Parathyroid adenoma (tissue), 2 donors: ENCODE measurements at regions not wholly inside any gene's neighbourhood (a gene's known extent, or its start where the extent isn't known, plus 50 kb on each side); places are given as distances from the start of the nearest gene placed in this dataset.

Experiments used
- H2AFZ ChIP-seq: fragments of 300-600 bp; sonication (generic); one replicate; pipeline ENCODE4 v1.7.0; 2017; ENCODE audit warnings: antibody characterized with exemption, mild to moderate bottlenecking
- H3K27ac ChIP-seq: fragments of 300-600 bp; sonication (generic); one replicate; pipeline ENCODE4 v1.7.0; 2017
- H3K27me3 ChIP-seq: fragments of 300-600 bp; sonication (generic); one replicate; pipeline ENCODE4 v1.7.0; 2017; ENCODE audit warnings: low read length; ENCODE audit not compliant: control insufficient read depth, insufficient read depth
- H3K36me3 ChIP-seq: fragments of 300-600 bp; sonication (generic); one replicate; pipeline ENCODE4 v1.7.0; 2017; ENCODE audit warnings: low read length; ENCODE audit not compliant: control insufficient read depth, insufficient read depth
- H3K4me1 ChIP-seq: fragments of 300-600 bp; sonication (generic); one replicate; pipeline ENCODE4 v1.7.0; 2017; ENCODE audit warnings: control low read depth
- H3K4me2 ChIP-seq: fragments of 300-600 bp; sonication (generic); one replicate; pipeline ENCODE4 v1.7.0; 2017; ENCODE audit warnings: low read length
- H3K4me3 ChIP-seq: fragments of 300-600 bp; sonication (generic); one replicate; pipeline ENCODE4 v1.7.0; 2017; ENCODE audit warnings: low read depth, low read length
- H3K79me2 ChIP-seq: fragments of 300-600 bp; sonication (generic); one replicate; pipeline ENCODE4 v1.7.0; 2017; ENCODE audit warnings: control low read depth
- H3K9ac ChIP-seq: fragments of 300-600 bp; sonication (generic); one replicate; pipeline ENCODE4 v1.7.0; 2017; ENCODE audit warnings: mild to moderate bottlenecking
- H3K9me3 ChIP-seq: fragments of 300-600 bp; sonication (generic); one replicate; pipeline ENCODE4 v1.7.0; 2017; ENCODE audit warnings: low read length; ENCODE audit not compliant: control insufficient read depth
- TF ChIP-seq, protein P1 (sequence below): fragments of 300-600 bp; sonication (generic); IDR thresholded peaks from one replicate; pipeline ENCODE4 v1.7.0; 2017; ENCODE audit warnings: antibody characterized with exemption, mild to moderate bottlenecking
- donor health status: primary hyperparathyroidism.

DNA sequence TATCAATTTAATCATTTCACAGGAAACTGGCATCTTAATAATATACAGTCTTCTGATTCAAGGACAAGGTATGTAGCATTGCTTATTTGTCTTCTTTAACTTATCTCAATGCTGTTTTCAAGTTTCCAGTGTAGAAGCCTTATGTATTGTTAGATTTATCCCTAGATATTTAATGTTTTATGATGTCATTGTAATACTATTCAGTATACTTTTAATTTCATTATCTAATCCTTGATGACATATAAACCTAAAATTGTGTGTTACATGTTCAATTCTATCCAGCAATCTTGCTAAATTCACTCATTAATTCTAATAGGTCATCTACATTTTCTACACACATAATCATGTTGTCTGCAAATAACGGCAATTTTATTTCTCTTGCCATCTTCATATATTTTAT is 126.3 kb upstream of the SEC61G start:
- no peak overlapping the region for H3K4me2 ChIP-seq
- no peaks in the 10 kb centered on the region for H3K36me3 ChIP-seq
- H3K79me2 ChIP-seq: no peaks in the 10 kb centered on the region
- H3K27me3 ChIP-seq: no peaks in the 10 kb centered on the region
- no peak overlapping the region for H3K9ac ChIP-seq
- H3K27ac ChIP-seq: no peak overlapping the region
- TF ChIP-seq, protein P1, sequence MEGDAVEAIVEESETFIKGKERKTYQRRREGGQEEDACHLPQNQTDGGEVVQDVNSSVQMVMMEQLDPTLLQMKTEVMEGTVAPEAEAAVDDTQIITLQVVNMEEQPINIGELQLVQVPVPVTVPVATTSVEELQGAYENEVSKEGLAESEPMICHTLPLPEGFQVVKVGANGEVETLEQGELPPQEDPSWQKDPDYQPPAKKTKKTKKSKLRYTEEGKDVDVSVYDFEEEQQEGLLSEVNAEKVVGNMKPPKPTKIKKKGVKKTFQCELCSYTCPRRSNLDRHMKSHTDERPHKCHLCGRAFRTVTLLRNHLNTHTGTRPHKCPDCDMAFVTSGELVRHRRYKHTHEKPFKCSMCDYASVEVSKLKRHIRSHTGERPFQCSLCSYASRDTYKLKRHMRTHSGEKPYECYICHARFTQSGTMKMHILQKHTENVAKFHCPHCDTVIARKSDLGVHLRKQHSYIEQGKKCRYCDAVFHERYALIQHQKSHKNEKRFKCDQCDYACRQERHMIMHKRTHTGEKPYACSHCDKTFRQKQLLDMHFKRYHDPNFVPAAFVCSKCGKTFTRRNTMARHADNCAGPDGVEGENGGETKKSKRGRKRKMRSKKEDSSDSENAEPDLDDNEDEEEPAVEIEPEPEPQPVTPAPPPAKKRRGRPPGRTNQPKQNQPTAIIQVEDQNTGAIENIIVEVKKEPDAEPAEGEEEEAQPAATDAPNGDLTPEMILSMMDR: no peak
- no peak overlapping the region for H2AFZ ChIP-seq
- no peaks in the 10 kb centered on the region for H3K4me1 ChIP-seq
- H3K9me3 ChIP-seq: no peaks in the 10 kb centered on the region
- H3K4me3 ChIP-seq: no peak overlapping the region

DNA sequence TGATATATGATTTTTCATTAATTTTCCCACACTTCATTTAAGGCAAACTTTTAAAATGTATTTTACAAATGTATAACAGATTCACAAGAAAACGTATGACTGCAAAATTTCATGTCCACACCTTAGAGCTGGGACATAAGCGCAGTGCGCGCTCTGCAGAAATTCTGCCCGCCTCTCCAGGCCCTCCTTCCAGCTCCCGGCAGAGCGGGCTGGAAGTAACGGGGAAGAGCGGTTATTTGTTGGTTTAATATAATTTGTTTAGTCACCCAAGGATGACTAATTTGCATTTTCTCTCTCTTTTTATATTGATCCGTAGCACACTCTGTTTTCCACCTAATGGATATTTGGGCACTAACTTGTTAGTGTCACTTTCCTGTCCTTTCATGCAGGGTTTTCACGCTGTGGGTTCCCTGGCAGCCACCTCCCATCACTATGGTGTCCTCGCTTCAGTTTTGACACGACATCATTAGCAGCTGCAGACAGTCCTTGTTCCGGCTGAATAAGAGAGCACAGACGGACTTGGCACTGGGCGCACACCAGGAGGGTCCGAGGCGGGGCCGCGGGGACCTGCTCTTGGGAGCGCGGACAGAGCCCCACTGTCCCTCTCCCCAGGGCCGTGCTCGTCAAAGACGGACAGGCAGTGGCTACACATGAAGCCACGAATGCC is 129.2 kb upstream of the SEC61G start:
- Histone ChIP-seq H3K4me2 (no peak overlapping the region), H3K4me1 (no peaks in the 10 kb centered on the region), H3K9me3 (no peaks in the 10 kb centered on the region), H3K9ac (no peak overlapping the region), H3K36me3 (no peaks in the 10 kb centered on the region), H3K27me3 (no peaks in the 10 kb centered on the region), H3K27ac (no peak overlapping the region), H3K79me2 (no peaks in the 10 kb centered on the region), H2AFZ (peak overlapping the region; percentile 50), H3K4me3 (no peak overlapping the region)
- TF ChIP-seq, protein P1: no peak

DNA sequence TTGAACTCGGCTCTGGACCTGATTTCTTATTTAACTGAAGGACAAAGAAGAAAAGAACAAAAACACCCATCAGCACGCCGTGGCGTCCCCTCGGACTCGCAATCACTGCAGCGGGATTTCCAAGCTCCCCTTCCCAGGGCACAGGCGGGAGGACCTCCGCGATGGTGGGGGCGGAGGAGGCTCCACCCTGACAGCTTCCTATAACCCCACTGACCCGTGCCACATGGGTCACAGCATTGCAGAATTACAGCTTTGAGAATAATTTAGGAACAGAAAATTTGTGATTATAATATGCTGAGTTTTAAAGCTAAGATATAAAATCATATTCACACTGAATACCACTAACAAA is 129.7 kb upstream of the SEC61G start:
- Histone ChIP-seq H3K4me3 (no peak overlapping the region), H3K36me3 (no peaks in the 10 kb centered on the region), H3K27me3 (no peaks in the 10 kb centered on the region), H3K27ac (no peak overlapping the region), H2AFZ (peak overlapping the region; percentile 50), H3K9ac (no peak overlapping the region), H3K9me3 (no peaks in the 10 kb centered on the region), H3K4me1 (no peaks in the 10 kb centered on the region), H3K79me2 (no peaks in the 10 kb centered on the region), H3K4me2 (no peak overlapping the region)
- TF ChIP-seq, protein P1: no peak

DNA sequence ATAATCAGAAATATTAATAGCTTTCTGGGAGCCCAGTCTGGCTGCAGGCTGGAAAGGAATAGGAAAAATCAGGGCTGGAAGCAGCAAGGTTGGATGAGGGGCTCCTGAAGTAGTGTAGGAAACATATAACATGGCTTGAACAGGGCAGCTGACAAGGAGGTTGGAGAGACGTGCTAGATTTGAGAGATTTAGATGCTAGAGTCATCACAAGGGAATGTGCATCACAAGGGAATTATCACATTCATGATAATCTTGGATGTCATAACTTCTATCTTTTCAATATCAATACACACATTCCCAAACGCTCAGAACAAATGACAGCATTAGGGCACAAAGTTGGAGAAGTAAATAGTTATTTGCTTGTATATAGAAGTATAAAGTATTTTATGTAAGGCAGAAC is 120.9 kb upstream of the EGFR start:
- no peak overlapping the region for H3K4me2 ChIP-seq
- H3K79me2 ChIP-seq: no peaks in the 10 kb centered on the region
- no peaks in the 10 kb centered on the region for H3K4me1 ChIP-seq
- TF ChIP-seq, protein P1: no peak
- H3K9ac ChIP-seq: no peak overlapping the region
- H3K9me3 ChIP-seq: no peaks in the 10 kb centered on the region
- H3K27me3 ChIP-seq: no peaks in the 10 kb centered on the region
- H3K36me3 ChIP-seq: no peaks in the 10 kb centered on the region
- no peak overlapping the region for H3K4me3 ChIP-seq
- H3K27ac ChIP-seq: no peak overlapping the region
- no peak overlapping the region for H2AFZ ChIP-seq

DNA sequence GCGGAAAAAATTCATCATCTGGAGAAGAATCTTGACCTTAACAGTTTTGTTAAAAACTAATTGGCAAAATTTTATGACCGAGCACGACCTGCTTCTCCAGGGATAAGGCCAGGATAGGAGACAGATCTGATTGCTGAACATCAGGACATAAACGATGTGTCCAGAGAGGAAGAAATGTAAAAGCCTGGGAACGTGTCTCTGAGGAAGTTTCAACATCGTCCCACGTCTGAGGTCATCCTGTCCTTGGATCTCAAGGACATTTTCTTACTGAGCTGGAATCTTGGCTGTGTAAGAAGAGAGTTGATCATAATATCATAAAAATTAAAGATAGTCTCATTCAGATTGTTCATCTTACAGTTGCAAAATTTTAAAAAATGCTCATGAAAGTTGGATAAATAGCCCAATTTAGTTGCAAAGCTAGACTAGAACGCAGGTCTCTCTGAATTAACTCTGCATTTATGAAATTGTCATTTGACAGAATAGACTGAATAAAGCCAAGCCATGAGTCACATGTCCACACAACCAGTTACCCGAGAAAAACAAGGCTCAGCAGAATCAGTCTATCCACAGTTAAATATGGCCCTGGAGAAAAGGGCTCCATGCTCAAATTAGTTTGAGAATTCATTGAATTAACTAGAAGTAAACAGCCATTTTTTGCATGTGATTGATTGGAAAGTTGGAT is 120.0 kb upstream of the EGFR start:
- no peak overlapping the region for H3K4me3 ChIP-seq
- TF ChIP-seq, protein P1: no peak
- H3K36me3 ChIP-seq: no peaks in the 10 kb centered on the region
- no peak overlapping the region for H2AFZ ChIP-seq
- H3K27ac ChIP-seq: no peak overlapping the region
- no peaks in the 10 kb centered on the region for H3K79me2 ChIP-seq
- no peak overlapping the region for H3K9ac ChIP-seq
- H3K4me2 ChIP-seq: no peak overlapping the region
- no peaks in the 10 kb centered on the region for H3K4me1 ChIP-seq
- no peaks in the 10 kb centered on the region for H3K27me3 ChIP-seq
- no peaks in the 10 kb centered on the region for H3K9me3 ChIP-seq
